VCaP (cell line): ENCODE measurements at regions not wholly inside any gene's neighbourhood (a gene's known extent, or its start where the extent isn't known, plus 50 kb on each side); places are given as distances from the start of the nearest gene placed in this dataset.

Experiments used
- H3K27ac ChIP-seq: fragments of 450-650 bp; 2 replicates; pipeline ENCODE4 v1.5.1; 2017
- TF ChIP-seq, protein P1 (sequence below): fragments of 450-650 bp; conservative IDR thresholded peaks from 2 replicates; pipeline ENCODE4 v1.5.1; 2017; ENCODE audit warnings: mild to moderate bottlenecking, moderate library complexity

DNA sequence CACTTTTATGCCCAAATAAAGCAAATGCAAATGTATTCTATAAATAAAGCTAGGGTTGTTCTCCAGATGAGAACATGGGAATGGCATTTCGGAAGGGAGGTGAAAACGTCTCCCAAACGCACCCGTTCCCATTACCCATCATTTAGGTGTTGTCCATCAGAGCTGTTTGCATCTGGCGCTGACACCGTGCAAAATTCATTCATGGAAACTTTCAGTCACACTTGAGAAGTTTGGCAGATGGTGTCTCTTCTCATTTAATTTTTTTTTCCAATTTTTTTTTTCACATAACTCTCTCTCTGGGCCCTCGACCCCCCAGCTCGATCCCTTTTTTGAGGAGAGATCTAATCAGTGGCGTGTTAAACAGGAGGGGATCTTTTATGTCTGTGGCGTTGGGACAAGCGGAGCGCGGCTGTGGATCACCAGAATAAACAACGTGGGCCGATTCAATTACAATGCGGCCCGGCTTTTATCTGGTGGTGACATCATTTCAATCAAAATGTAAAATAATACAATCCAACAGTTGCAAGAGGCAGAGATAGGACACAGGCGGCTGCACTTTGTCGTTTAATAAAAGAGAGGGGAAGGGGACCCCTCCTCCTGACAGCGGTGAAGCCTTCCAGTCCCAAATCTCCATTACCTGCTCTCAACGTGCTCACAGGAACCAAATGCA is 246.1 kb upstream of the IRX4 start:
- H3K27ac ChIP-seq: no peak overlapping the region
- TF ChIP-seq, protein P1, sequence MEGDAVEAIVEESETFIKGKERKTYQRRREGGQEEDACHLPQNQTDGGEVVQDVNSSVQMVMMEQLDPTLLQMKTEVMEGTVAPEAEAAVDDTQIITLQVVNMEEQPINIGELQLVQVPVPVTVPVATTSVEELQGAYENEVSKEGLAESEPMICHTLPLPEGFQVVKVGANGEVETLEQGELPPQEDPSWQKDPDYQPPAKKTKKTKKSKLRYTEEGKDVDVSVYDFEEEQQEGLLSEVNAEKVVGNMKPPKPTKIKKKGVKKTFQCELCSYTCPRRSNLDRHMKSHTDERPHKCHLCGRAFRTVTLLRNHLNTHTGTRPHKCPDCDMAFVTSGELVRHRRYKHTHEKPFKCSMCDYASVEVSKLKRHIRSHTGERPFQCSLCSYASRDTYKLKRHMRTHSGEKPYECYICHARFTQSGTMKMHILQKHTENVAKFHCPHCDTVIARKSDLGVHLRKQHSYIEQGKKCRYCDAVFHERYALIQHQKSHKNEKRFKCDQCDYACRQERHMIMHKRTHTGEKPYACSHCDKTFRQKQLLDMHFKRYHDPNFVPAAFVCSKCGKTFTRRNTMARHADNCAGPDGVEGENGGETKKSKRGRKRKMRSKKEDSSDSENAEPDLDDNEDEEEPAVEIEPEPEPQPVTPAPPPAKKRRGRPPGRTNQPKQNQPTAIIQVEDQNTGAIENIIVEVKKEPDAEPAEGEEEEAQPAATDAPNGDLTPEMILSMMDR: no peak

DNA sequence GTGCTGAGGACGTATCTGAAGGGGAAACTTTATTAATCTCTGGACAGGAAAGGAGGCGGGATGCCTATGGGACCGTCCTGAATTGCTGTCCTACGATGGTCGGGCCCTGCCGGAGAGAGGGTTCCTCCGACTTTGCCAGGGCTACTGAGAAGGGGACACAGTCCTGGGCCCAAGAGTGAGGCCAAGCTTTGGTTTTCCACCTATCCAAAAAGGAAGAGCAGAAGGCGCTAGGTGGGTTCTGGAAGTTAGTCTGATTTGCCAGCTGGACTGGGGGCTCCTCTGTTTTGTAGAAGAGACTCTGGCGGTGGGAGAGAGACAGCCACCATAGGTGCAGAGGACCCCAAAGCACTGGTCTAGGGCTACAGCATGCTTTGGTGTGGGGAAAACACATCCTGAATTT is 243.8 kb upstream of the IRX4 start:
- H3K27ac ChIP-seq: no peak overlapping the region
- TF ChIP-seq, protein P1: no peak

DNA sequence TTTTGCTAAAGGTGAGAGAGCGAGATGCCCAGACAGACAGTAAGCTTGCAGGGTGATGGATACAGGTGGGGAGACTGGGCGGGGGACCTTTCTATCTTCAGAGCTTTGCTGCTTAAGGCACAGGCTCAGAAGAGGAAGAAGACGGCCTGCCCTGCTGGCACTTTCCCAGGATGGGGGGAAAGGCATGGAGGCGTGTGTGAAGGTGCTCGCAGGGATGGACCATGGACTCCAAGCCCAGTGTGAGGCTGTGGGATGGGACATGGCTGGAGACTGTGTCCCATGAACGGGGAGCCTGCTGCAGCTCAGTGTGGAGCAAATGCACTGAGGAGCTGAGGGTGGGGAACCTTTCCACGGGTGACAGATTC is 243.2 kb upstream of the IRX4 start:
- TF ChIP-seq, protein P1: no peak

DNA sequence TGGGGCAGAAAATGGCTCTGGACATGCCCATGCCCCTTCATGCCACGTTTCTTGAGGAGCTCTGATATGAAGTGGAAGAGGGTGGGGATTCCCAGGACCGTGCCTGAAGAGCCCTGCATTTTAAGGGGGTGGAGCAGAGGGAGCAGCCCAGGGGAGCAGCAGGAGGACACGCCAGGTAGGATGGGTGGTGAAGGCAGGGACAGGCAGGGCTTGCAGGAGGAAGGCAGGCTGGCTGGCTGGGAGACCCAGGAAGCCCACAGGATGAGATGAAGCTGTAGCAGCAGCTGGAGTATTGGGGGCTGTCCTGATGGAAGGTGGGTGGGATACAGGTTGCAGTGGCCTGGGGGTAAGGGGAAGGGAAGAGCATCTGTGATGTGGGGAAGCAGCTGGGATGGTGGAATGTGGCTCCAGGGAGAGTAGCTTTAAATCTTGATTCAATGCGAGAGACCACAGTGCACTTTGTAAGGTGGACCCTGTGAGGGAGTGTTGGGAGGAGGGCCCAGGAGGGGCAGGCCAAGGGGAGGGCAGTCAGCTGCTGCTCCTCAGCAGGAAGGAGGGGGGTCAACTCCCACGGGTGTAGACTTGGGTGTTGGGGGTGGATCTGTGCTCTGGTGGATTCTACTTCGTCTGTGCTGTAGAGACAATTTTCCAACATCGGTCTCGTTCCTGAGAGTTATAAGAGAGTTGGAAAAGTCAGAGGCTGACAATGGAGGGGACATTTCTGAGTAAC is 242.6 kb upstream of the IRX4 start:
- no peak overlapping the region for H3K27ac ChIP-seq
- TF ChIP-seq, protein P1: no peak

More for the DNA sequence above, 243.2 kb upstream of the IRX4 start:
- H3K27ac ChIP-seq: no peak overlapping the region

DNA sequence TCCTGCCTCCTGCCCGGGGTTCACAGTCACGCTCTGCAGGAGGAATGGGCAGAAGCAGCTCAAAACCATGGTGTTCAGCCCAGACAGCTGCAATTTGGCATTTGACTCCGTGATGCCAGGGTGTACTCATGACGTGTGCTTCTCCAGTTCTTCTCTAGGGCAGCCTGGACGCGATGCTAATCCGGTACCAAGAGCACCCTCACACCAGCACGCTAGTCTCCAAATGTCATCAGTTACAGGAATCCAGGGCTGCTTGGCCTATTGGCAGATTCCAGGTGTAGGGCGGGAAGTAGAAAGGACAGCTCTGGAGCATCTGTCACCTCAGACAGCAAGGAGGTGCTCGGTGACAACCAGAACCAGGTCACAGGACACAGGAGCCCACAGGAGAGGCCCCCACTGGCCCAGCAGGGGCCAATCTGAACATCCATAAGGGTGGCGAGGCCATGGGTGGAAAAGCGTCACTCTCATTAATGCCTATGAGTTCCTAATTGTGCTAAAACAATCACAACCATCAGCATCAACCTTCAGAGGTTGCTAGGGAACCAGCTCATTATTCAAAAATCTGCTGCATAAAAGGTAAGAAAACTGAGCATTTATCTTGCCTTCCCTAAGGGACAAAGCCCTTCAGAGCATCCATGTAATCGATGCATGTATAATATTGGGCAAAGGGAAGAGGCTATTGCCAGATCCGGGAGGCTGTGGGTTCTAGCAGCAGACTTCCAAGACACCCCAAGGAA is 241.9 kb upstream of the IRX4 start:
- TF ChIP-seq, protein P1: no peak
- H3K27ac ChIP-seq: no peak overlapping the region

DNA sequence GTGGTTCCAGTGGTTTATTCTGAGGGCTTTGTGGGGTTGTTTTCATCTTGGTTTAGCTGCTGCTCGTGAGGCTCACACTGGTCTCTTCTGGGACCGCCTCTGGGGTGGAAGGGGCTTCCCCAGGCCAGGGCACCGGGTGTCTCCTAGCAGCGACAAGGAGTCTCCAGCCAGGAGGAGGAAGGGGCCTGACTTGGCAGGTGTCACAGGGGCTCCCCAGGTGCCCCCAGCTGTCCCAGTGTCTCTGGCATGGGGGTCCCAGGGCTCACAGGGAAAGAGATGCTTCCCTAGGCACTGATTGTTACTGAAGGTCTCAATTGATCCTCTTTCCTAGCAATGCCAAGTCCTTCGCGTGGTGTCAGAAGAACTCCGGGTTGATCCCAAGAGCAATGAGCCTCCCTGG is 241.1 kb upstream of the IRX4 start:
- no peak overlapping the region for H3K27ac ChIP-seq
- TF ChIP-seq, protein P1: no peak

DNA sequence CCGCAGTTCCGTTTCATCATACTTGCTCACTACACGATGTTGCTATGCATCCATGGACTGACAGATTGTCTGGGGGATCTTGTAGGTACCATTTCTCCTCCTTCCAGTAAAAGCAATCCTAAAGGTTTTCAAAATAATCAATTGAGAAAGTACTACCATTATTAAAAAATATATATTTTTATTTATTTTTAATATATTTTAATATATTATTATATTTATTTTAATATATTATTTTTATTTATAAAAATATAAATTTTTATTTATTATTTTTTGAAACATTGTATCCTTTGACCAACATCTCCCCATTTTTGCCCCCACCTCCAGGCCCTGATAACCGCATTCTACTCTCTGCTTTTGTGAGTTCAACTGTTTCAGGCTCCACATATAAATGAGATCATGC is 237.6 kb upstream of the IRX4 start:
- H3K27ac ChIP-seq: no peak overlapping the region
- TF ChIP-seq, protein P1: no peak
